Endometrium (tissue), 2 donors: ENCODE measurements at regions not wholly inside any gene's neighbourhood (a gene's known extent, or its start where the extent isn't known, plus 50 kb on each side); places are given as distances from the start of the nearest gene placed in this dataset.
A peak's percentile ranks its signal among the peaks of the same experiment; 100 is the strongest.

ENCODE experiments used
- FAIRE-seq: peaks from 2 replicates; lab custom pipeline; 2012; peaks lifted over from hg19 to GRCh38; lab: Jason Lieb, UNC
- donor health status: control.
- donor health status: control.

GRCh38 chr5:18113721-18114120 lies 479.5 kb downstream of the TAF11L14 start:
- FAIRE-seq: no peak

- FAIRE-seq: no peak
Measured at GRCh38 chr5:18114151-18114757, 480.0 kb downstream of the TAF11L14 start.

DNA sequence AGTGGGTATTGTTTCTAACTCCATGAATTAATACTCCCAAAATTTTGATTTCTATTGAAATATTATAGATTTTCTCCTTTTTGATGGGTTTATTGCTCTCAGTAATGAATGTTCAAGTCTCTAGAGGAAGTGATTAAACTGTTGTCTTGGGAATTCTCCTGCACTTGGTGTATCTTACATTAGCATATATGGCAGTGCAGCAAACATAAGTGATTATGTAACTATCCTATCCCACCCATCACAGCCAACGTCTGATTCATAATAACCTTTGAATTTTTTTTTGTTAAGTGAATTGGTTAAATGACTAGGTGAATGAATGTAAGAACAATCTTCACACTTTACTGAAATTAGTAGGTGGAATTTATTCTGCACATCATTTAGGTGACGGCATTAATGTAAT lies 483.7 kb downstream of the TAF11L14 start:
- FAIRE-seq: no peak

DNA sequence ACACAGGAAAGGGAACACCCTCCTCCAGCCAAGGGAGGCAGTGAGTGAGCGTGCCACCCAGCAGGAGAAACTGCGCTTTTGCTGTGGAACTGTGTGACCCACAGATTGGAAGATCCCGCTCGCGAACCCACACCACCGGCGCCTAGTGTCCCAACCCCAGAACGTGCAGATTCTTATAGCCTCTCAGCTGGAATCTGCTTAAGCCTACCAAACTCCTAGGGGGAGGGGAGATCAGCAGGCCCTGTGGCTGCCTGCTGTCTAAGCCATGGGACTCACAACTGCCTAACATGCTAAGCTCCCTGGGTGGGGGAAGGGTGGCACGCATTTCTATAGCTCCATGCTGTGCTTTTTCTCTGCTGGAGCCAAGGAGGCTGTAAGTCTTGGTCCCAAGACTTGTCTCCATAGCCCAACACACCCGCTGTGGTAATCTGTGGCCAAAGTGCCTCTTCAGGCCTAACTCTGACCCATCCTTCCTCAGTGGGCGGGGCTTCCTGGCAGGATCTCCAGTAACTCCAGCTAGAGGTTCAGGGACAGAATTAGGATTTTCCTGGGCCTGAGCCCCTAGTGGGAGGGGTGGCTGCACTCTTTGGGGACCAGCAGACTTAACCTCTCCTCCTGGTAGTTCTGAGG lies 485.0 kb downstream of the TAF11L14 start:
- no peak for FAIRE-seq

- no peak for FAIRE-seq
Measured at GRCh38 chr5:18141222-18141621, 507.0 kb downstream of the TAF11L14 start.

- peak; percentile 98 for FAIRE-seq
Measured at GRCh38 chr5:18142831-18143230, 508.6 kb downstream of the TAF11L14 start.

DNA sequence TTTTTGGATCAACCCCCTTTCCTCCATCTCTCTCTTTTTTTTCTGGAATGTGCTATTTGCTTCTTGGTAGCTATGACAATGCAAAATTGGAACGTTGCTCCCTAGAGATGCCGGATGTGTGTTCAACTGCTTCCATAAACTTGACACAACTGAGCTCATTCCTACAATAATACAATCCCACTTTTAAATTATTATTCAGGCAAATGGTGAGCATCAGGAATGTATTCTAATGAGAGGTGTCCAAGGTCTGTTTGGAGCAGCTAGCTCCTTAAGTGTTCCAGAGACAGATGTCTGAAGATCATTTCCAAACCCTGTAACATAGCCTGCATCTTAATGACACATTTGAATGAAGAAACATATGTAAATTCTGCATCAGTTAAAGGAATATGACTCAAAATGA lies 518.4 kb downstream of the TAF11L14 start:
- FAIRE-seq: no peak

DNA sequence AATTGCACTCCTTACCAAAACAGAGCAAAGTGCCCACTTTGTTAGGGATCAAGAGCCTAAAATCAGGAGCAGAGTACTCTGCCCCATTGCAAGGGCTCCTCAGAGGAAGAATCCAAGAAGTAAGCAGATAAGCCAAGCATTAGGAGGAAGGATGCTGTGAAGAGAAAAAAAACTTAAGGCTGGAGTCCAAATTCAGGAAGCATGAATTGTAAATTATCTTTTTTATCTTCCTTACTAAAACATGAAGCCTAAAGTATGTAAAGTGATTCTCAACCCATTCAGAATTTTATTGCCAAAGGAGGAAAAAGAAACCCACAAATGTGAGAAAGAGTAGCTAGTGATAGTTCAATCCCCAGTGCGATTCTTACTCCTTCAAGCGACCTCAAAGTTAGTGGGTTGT lies 523.9 kb downstream of the TAF11L14 start:
- no peak for FAIRE-seq

DNA sequence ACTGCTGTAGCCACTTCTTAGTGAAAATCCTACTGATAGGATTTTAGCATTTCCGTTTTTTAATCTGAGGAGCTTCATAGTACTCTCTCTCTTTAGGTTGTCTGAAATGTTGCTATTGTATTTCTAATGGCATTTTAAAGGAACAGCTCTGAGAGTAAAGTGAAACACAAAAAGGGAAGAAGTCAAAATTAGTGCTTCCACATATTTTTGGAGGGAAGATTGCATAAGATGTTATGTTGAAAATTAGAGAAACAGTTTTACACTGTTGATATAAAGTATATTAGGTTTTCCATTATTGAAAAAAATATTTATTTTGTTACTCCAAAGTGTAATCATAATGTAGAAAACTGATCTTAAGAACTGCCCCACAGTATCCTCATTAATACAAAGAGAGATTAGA lies 525.1 kb downstream of the TAF11L14 start:
- no peak for FAIRE-seq

GRCh38 chr5:18171684-18172083 lies 537.4 kb downstream of the TAF11L14 start:
- FAIRE-seq: no peak

DNA sequence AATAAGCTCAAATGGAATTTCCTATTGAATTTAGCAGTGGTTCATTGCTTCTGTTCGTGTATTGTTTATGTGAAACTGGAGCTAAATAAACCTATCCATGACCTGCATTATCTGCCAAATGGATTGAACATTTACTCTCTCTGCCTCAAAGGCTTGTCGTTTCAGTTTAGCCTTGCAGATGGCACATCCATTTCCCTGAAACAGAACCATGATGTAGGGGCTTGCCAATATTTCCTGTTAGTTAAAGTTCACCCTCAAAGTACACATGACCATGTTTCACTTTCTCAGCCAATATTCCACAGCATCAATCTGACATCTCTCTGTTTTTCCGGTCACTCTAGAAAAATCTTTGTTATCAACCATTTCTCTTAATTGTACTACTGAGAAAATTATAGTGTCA lies 545.3 kb downstream of the TAF11L14 start:
- no peak for FAIRE-seq

DNA sequence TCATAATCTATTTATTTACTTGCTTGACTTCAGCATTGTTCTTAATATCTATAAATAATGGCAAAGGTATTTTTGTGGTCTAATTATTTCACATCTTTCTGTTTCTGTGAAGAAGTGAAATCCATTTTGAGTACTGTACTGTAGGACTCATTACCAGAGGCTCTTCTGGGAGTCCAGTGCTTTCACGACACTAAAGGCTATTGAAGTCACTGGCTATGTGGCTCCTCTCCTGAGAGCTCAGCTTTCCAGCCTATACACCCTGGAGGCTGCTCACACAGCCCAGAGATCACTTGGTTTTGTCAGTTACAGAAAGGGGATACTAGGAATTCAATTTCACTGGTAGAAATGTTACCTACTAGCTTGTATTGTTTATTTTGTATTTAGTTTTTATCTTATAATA lies 547.3 kb downstream of the TAF11L14 start:
- FAIRE-seq: no peak

DNA sequence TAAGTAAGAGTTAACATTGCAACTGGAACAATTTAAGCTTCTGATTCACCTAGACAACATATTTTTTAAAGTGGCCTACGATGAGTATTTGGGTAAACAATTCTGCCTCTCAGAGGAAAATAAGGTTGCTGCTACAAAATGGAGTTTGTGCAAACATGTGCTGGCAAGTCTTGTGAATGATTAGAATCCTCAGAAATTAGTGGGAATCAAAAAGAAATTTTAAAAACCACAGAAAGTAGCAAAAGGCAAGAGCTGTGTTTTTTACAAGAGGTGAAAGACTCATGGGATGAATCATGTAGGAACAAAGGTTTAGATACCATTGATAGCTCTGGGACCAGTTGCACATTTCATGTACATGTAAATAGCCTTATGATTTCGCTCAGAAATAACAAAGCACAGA lies 561.6 kb downstream of the TAF11L14 start:
- FAIRE-seq: no peak

- no peak for FAIRE-seq
Measured at GRCh38 chr5:18197734-18198133, 563.5 kb downstream of the TAF11L14 start.

- FAIRE-seq: no peak
Measured at GRCh38 chr5:18202164-18202563, 567.9 kb downstream of the TAF11L14 start.

GRCh38 chr5:18203296-18203695 lies 569.0 kb downstream of the TAF11L14 start:
- FAIRE-seq: no peak

- FAIRE-seq: no peak
Measured at GRCh38 chr5:18213666-18214065, 579.4 kb downstream of the TAF11L14 start.

- no peak for FAIRE-seq
Measured at GRCh38 chr5:18216016-18216415, 581.8 kb downstream of the TAF11L14 start.

- FAIRE-seq: no peak
Measured at GRCh38 chr5:18216729-18217128, 582.5 kb downstream of the TAF11L14 start.

- no peak for FAIRE-seq
Measured at GRCh38 chr5:18219241-18219640, 585.0 kb downstream of the TAF11L14 start.

- no peak for FAIRE-seq
Measured at GRCh38 chr5:18220631-18221030, 586.4 kb downstream of the TAF11L14 start.

GRCh38 chr5:18236386-18236785 lies 602.1 kb downstream of the TAF11L14 start:
- no peak for FAIRE-seq

DNA sequence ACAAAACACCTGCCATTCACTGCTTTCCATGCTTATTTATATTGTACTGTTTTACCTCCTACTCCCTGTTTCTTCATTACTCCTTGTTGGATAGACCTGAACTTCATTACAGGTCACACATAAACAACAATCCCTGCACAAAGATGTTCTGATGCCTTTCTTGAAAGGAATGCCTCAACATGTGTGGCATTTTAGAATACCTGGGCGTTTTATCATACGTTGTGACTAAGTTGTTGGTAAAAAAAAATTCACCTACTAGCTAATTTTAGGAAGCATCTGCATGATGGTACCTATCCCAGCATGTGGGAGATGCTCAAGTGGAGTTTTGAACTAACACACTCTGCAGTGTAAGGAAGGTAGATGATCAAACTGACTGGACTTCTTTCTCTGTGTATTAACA lies 604.1 kb downstream of the TAF11L14 start:
- no peak for FAIRE-seq

DNA sequence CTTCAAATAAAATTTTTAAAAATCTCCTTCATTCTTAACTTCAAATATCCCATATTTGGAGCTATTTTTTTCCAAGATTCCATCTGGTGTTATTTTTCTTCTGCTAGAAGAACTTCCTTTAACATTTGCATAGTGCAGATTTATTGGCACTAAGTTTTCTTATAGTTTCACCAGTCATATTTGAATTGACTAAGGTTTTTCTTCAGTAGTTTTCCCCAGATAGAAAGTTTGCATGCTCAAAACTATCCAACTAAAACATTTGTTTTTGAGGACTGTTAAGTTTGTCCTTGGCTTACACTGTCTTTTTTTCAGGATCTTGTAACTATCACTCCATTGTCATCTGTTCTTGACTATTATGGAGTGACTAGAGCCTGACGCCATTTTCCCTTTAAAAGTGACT lies 606.7 kb downstream of the TAF11L14 start:
- no peak for FAIRE-seq
